Activated T-helper 1 cell treated with anti-CD3 and anti-CD28 coated beads, Interleukin-12 subunit alpha, Interleukin-12 subunit beta, Interleukin-2, Interleukin-4 antibody, amounts not matched to agents 30 ng/mL and 10 ng/mL and 1 ng/mL, durations not matched to agents 14 hours and 24 hours and 36 hours (primary cell): ENCODE measurements at regions not wholly inside any gene's neighbourhood (a gene's known extent, or its start where the extent isn't known, plus 50 kb on each side); places are given as distances from the start of the nearest gene placed in this dataset.
"Not testable (repeated sequence)": the region's sequence is repeated elsewhere in the genome, so short reads cannot be mapped to it uniquely, and the experiment has no call there.

ENCODE experiments used
- DNase-seq: peaks from one replicate; pipeline ENCODE4 v3.0.0; 2021; ENCODE audit warnings: low spot score
- H3K27ac Mint-ChIP-seq: one replicate; pipeline ENCODE4 v1.8.0; 2021; ENCODE audit warnings: mild to moderate bottlenecking, mixed read lengths
- H3K27me3 Mint-ChIP-seq: one replicate; pipeline ENCODE4 v1.8.0; 2022; ENCODE audit warnings: mild to moderate bottlenecking, moderate library complexity, mixed read lengths; ENCODE audit not compliant: insufficient read depth
- H3K36me3 Mint-ChIP-seq: one replicate; pipeline ENCODE4 v1.8.0; 2021; ENCODE audit warnings: low read depth, mixed read lengths
- H3K4me1 Mint-ChIP-seq: one replicate; pipeline ENCODE4 v1.8.0; 2021; ENCODE audit warnings: low read depth, mixed read lengths
- H3K4me3 Mint-ChIP-seq: one replicate; pipeline ENCODE4 v1.8.0; 2021; ENCODE audit warnings: mild to moderate bottlenecking, moderate library complexity, mixed read lengths
- H3K9me3 Mint-ChIP-seq: one replicate; pipeline ENCODE4 v1.8.0; 2021; ENCODE audit warnings: mixed read lengths
- intact Hi-C: fragments of 100-400 bp; cut with micrococcal nuclease; formaldehyde crosslinking; loops from one replicate; pipeline ENCODE4 v1.15.1; 2024

DNA sequence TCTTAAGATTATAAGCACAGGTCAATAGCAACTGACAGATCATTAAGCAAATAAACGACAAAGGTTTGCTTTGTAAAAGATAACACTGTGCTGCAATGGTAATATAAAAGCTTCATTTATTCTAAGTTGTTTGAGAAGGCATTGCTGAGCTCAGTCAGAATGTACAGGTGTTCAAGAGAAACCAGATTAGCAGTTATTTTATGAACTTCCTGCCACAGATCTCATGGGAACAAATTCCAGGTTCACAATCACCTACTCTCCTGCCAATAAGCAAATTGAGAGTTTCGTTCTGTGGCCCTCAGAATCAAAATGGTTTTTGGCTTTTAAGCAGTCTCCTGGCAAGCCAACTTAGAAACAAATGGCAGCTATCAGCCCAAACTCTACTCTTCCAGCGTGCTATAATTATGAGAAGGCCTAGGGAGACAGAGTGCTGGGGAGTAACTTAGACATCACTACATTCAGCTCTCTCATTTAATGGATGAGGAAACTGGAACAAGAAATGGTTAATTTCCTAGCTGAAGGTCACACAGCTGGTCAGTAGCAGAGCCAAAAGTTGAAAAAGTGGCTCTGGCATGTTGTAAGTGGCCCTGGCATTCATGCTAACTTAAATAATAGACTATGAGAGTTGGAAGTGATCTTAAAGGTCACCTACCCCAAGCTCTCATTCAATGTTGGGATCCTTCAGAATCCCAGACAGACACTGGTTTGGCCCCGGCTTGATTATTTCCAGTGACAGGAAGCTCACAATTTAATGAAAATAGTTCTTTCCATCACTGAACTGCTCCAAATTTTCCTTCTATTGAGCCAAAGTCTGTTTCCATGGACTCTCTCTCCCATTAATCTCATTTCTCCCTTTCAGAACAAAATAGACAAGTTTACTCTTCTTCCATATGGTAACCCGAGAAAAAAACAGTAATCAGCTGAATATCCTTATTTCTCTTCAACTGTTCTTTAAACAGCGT lies 82.6 kb upstream of the EDEM3 start:
- Mint-ChIP-seq H3K27me3 (no peaks in the 10 kb centered on the region), H3K36me3 (peaks cover 4% of the 10 kb centered on the region), H3K9me3 (no peaks in the 10 kb centered on the region), H3K27ac (no peak overlapping the region), H3K4me3 (no peak overlapping the region), H3K4me1 (peaks cover 7% of the 10 kb centered on the region)
- DNase-seq = no peak
- intact Hi-C loops = no loop called here

DNA sequence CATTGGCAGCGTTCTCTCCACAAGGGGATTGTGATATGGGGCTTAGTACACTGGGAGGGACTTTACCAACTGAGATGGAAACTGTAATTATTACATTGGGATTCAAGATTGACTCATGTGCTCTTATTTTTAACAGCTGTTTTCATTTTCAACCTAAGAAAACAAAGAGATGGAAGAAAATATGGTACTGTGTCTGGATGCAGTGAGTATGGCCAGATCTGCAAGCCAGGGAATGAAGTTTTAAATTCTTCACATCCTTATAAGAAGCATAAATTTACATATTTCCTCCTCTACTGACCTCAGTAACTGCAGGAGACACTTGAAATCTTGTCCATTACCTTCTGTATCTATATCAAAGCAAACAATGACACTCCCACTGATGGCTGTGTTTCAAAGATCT lies 81.5 kb upstream of the EDEM3 start:
- H3K27ac Mint-ChIP-seq = no peak overlapping the region
- peaks cover 7% of the 10 kb centered on the region for H3K4me1 Mint-ChIP-seq

DNA sequence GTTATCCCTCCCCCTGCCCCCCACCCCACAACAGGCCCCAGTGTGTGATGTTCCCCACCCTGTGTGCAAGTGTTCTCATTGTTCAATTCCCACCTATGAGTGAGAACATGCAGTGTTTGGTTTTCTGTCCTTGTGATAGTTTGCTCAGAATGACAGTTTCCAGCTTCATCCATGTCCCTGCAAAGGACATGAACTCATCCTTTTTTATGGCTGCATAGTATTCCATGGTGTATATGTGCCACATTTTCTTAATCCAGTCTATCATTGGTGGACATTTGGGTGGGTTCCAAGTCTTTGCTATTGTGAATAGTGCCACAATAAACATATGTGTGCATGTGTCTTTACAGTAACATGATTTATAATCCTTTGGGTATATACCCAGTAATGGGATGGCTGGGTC lies 79.3 kb upstream of the EDEM3 start:
- DNase-seq, H3K4me1 Mint-ChIP-seq, H3K27me3 Mint-ChIP-seq, H3K27ac Mint-ChIP-seq, H3K4me3 Mint-ChIP-seq, intact Hi-C loops, H3K9me3 Mint-ChIP-seq: not testable (repeated sequence)
- H3K36me3 Mint-ChIP-seq = peaks cover 14% of the 10 kb centered on the region

More for the DNA sequence above, 81.5 kb upstream of the EDEM3 start:
- no peak overlapping the region for H3K4me3 Mint-ChIP-seq
- H3K9me3 Mint-ChIP-seq = no peaks in the 10 kb centered on the region
- DNase-seq = no peak
- peaks cover 7% of the 10 kb centered on the region for H3K36me3 Mint-ChIP-seq
- H3K27me3 Mint-ChIP-seq = no peaks in the 10 kb centered on the region
- intact Hi-C loops = no loop called here

DNA sequence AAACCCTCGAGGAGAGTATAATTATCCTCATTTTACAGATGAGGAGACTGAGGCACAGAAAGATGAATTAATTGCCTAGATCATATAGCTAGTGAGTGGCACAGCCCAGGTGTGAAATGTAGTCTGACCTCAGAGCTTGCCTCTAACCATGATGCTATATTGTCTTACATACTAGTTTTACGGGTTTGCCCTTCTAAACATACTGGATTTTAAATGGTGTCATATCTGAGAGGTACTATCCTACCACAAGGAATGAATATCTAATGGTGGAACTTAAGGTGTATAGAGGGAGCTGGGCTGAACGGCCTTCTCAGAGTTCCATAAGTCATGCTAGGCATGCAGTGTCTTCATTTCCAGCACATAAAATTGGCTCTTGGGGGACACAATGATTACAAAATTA lies 77.9 kb upstream of the EDEM3 start:
- no peaks in the 10 kb centered on the region for H3K4me1 Mint-ChIP-seq
- peaks cover 15% of the 10 kb centered on the region for H3K36me3 Mint-ChIP-seq
- no peak overlapping the region for H3K4me3 Mint-ChIP-seq
- H3K9me3 Mint-ChIP-seq = no peaks in the 10 kb centered on the region
- intact Hi-C loops = no loop called here
- no peaks in the 10 kb centered on the region for H3K27me3 Mint-ChIP-seq
- H3K27ac Mint-ChIP-seq = no peak overlapping the region
- no peak for DNase-seq

DNA sequence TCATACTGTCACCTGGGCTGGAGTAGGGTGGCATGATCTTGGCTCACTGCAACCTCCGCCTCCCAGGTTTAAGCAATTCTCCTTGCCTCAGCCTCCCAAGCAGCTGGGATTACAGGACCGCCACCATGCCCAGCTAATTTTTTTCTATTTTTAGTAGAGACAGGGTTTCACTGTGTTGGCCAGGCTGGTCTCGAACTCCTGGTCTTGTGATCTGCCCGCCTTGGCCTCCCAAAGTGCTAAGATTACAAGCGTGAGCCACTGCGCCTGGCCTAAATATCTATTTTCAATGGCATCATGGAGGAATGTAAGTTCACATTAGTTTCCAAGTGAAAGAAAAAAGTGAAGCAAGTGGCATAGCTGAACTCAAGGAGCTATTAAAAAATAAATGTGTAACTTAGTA lies 74.8 kb upstream of the EDEM3 start:
- peaks cover 16% of the 10 kb centered on the region for H3K4me1 Mint-ChIP-seq
- peaks cover 16% of the 10 kb centered on the region for H3K36me3 Mint-ChIP-seq
- H3K9me3 Mint-ChIP-seq, DNase-seq, H3K27ac Mint-ChIP-seq, H3K4me3 Mint-ChIP-seq, intact Hi-C loops, H3K27me3 Mint-ChIP-seq: not testable (repeated sequence)

DNA sequence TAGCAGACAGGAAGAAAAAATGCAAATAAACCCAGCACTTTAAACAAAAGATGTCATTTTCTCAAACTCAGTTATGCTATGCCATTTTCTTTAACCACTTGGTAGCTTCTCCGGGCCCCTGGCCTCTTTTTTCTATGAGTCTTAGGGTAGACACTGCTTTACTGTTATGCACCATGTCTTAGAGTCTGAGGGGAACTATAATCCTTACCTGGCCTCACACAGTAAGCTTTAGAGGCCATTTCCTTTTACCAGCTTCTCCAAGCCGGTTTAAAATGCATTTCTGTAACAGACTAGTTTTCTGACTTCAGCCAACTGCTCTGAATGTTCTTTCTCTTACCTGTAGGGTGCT lies 73.7 kb upstream of the EDEM3 start:
- Mint-ChIP-seq H3K4me1 (peaks cover 16% of the 10 kb centered on the region), H3K4me3 (no peak overlapping the region), H3K9me3 (no peaks in the 10 kb centered on the region), H3K27ac (no peak overlapping the region), H3K27me3 (no peaks in the 10 kb centered on the region), H3K36me3 (peaks cover 20% of the 10 kb centered on the region)
- DNase-seq = no peak
- intact Hi-C loops = no loop called here

DNA sequence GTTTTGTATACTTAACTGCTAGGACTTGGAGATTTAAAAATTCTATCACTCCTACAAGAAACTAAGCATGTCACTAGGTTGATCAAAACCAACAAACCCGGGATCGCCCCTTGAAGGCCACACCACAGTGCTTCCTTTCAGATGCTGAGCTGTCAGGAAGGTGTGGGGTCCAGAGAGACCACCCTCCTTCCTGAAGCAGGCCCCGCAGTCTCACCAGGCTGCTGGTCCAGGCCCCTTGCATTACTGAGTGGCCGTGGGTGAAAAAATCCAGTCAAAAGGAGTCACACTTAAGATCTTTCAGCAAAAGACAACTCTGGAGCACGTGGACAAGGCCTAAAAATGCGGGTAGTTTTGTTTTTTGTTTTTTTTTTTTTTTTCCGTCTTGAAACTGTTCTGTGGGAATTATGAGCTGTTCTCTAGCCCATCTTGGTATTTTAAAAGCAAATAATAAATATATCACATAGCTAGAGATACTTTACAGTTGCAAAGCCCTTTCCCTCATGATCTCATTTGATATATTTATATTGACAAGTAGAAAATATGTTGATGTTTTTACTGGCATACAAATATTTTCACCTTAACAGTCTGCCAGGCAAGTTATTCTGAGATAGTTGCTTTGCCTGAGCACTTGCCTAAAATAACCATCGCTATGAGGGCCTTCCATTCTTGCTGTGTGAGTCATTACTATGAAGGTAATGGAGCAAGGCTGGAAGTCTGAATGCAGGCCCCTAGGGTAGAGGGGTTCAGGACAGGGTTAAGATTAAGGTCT lies 73.1 kb upstream of the EDEM3 start:
- Mint-ChIP-seq H3K36me3 (peaks cover 25% of the 10 kb centered on the region), H3K4me3 (no peak overlapping the region), H3K9me3 (no peaks in the 10 kb centered on the region), H3K27ac (no peak overlapping the region), H3K27me3 (no peaks in the 10 kb centered on the region), H3K4me1 (peaks cover 16% of the 10 kb centered on the region)
- intact Hi-C loops = no loop called here
- DNase-seq = no peak

DNA sequence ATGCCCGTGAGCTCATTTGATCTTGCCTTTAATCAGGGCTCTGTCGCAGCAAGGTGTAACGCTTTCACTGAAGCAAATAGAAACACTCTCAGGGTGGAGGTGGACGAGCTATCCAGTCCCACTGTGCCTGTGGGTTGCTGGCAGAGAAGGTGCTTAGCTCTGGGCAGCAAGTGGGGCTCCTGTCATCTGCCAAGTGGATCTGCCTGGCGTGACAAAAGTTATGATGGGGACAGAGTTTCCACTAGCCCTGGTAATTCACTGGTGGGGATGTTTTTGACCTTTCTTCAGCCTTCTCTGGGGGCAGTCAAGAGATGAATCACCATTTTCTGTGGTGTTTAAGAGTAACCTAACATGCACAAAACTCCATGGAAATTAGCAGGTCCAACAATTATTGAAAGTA lies 71.3 kb upstream of the EDEM3 start:
- peaks cover 16% of the 10 kb centered on the region for H3K4me1 Mint-ChIP-seq
- H3K9me3 Mint-ChIP-seq = no peaks in the 10 kb centered on the region
- no peak overlapping the region for H3K4me3 Mint-ChIP-seq
- H3K36me3 Mint-ChIP-seq = peaks cover 23% of the 10 kb centered on the region
- no peaks in the 10 kb centered on the region for H3K27me3 Mint-ChIP-seq
- intact Hi-C loops = no loop called here
- no peak for DNase-seq
- no peak overlapping the region for H3K27ac Mint-ChIP-seq

DNA sequence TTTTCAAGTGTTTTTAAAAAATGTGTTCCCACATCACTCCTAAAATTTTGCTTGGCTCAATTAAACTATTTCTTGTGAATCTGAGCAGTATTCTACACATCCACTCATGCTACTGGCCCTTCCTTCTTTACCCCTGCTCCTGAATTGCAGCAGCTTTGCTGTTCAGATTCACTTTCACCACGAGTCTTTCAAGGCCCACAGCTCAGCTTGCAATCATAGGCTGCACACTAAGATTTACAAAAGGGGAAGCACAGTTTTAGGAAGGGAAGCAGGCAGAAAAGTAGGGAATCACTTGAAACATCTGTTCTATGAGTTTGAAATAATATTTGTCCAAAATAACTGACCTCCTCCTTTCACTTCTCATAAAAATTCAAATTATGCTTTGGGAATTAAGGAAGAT lies 70.9 kb upstream of the EDEM3 start:
- H3K27ac Mint-ChIP-seq = no peak overlapping the region

DNA sequence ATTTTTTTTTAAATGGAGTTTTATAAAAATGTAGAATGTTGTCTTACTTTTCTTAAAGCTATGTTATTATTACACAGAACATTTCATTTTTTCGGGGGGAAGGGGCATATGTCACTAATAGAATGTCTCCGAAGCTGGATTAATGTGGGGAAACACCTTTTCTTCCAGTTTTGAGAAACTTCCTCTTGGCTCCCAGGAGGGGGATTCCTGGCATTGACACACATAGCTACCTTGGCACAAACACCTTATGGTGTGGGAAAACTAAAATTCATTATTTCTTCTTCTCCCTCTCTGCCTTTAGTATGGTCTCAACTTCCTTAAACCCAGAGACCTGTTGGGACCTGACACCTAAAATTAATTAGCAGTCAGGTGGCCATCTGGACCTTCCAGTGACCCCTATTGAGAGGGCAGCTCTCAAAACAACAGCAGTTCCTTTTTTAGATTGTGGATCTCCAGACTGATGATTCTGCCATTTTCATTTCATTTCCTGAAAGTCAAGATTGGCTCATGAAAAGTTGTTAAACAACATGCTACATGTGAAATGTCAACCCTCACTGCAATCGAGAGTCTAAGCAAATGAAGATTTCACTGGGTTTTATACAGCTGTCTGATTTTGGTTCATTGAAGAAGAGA lies 70.1 kb upstream of the EDEM3 start:
- intact Hi-C loops = no loop called here
- H3K9me3 Mint-ChIP-seq = no peaks in the 10 kb centered on the region
- H3K4me1 Mint-ChIP-seq = peaks cover 16% of the 10 kb centered on the region
- no peak for DNase-seq
- H3K27me3 Mint-ChIP-seq = no peaks in the 10 kb centered on the region
- H3K36me3 Mint-ChIP-seq = peaks cover 25% of the 10 kb centered on the region
- no peak overlapping the region for H3K4me3 Mint-ChIP-seq
- H3K27ac Mint-ChIP-seq = no peak overlapping the region

More for the DNA sequence above, 70.9 kb upstream of the EDEM3 start:
- intact Hi-C loops = no loop called here
- DNase-seq = no peak
- Mint-ChIP-seq H3K4me1 (peaks cover 16% of the 10 kb centered on the region), H3K9me3 (no peaks in the 10 kb centered on the region), H3K4me3 (no peak overlapping the region), H3K36me3 (peaks cover 26% of the 10 kb centered on the region), H3K27me3 (no peaks in the 10 kb centered on the region)

DNA sequence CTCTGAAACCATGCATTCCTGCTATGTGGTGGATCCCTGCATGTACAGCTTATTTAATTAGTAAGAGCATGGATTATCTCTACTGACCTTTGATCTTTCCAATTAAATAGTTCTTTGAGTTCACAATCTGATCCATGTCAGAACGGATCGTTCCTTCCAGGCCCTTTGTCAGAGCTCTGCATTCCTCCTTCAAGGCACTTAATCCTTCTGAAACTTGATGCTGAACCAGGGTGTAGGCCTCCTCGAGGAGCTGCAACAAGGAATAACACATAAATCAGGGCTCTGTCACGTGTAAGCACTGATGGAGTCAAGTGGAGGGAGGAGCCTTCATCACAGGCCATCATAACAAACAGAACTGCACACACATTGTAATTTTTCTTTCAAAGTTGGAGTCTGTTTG lies 68.4 kb upstream of the EDEM3 start:
- Mint-ChIP-seq H3K36me3 (peaks cover 32% of the 10 kb centered on the region), H3K4me3 (no peak overlapping the region), H3K9me3 (peaks cover 4% of the 10 kb centered on the region), H3K27ac (no peak overlapping the region), H3K4me1 (peaks cover 16% of the 10 kb centered on the region), H3K27me3 (no peaks in the 10 kb centered on the region)
- no peak for DNase-seq
- intact Hi-C loops = no loop called here

DNA sequence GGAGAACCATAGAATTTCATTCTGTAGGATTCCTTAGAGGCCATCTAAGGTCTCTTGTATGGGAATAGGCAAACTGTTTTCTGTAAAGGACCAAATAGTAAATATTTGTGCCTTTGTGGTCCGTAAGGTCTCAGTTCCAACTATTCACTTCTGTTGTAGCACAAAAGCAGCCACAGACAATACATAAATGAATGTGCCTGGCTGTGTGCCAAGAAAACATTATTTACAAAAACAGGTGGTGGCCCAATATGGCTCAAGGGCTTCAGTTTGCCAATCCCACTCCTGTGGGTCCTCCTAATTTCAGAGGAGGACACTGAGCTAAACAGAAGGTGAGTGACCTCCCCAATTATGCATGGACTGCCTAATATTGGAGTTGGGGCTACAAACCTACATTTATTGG lies 67.6 kb upstream of the EDEM3 start:
- Mint-ChIP-seq H3K4me3 (no peak overlapping the region), H3K9me3 (peaks cover 4% of the 10 kb centered on the region), H3K27ac (no peak overlapping the region), H3K4me1 (peaks cover 16% of the 10 kb centered on the region), H3K36me3 (peaks cover 35% of the 10 kb centered on the region), H3K27me3 (no peaks in the 10 kb centered on the region)
- no peak for DNase-seq
- intact Hi-C loops = no loop called here

DNA sequence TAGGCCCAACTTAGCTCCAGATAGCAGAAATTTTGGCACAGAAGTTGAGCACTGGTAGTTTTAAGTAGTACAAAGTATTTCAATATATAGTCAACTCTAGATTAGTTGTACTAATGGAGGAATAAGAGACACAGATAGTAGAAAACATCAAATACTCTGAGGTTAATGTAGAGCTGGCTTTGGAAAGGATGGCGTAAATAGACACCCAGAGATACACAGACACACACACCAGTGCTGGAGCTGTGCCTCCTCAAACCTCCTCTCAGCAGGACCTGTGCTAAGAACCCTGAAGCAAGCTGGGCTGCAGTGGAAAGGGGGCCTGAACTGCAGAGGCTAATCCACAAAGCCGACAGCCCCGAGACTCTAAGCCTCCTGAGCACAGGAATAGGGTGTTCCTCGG lies 67.0 kb upstream of the EDEM3 start:
- Mint-ChIP-seq H3K4me3 (no peak overlapping the region), H3K27ac (no peak overlapping the region), H3K27me3 (no peaks in the 10 kb centered on the region), H3K9me3 (peaks cover 4% of the 10 kb centered on the region), H3K36me3 (peaks cover 38% of the 10 kb centered on the region), H3K4me1 (peaks cover 16% of the 10 kb centered on the region)
- no peak for DNase-seq
- intact Hi-C loops = no loop called here
